OCI-LY7 (cell line): ENCODE measurements at regions not wholly inside any gene's neighbourhood (a gene's known extent, or its start where the extent isn't known, plus 50 kb on each side); places are given as distances from the start of the nearest gene placed in this dataset.

Source experiments
- BruUV-seq: library from RNA; stranded (reverse); fragments of 400-500 nt; replicated peaks from 2 replicates; lab custom pipeline; 2021; lab: Mats Ljungman, UMichigan
- CTCF ChIA-PET: fragments of 300-600 bp; sonication (Branson Sonifier 250); formaldehyde crosslinking; loops from one replicate; lab custom pipeline; 2022; ENCODE audit warnings: antibody characterized with exemption; ENCODE audit not compliant: unreplicated experiment; lab: Charles Lee
- POLR2A ChIA-PET: fragments of 300-600 bp; sonication (Branson Sonifier 250); formaldehyde crosslinking; loops from one replicate; lab custom pipeline; 2022; ENCODE audit warnings: antibody characterized with exemption; lab: Charles Lee
- DNase-seq: peaks from one replicate; pipeline ENCODE4 v3.0.0-alpha.2; 2015; ENCODE audit warnings: low spot score
- H2AFZ ChIP-seq: fragments of 200-600 bp; sonication (generic), shearing (Covaris generic); 2 replicates; pipeline ENCODE4 v1.6.1; 2014; ENCODE audit warnings: mild to moderate bottlenecking, antibody characterized with exemption, low read length, moderate library complexity
- H3K27ac ChIP-seq: fragments of 200-600 bp; sonication (generic); 2 replicates; pipeline ENCODE4 v1.5.1; 2014; ENCODE audit warnings: mixed run types, low read depth, mild to moderate bottlenecking, moderate library complexity, low read length, inconsistent platforms; ENCODE audit not compliant: poor library complexity, severe bottlenecking
- H3K36me3 ChIP-seq: fragments of 200-600 bp; sonication (generic); 2 replicates; pipeline ENCODE4 v1.6.1; 2014; ENCODE audit warnings: mild to moderate bottlenecking, antibody characterized with exemption, low read length, moderate library complexity, mixed read lengths; ENCODE audit not compliant: insufficient read depth
- H3K4me1 ChIP-seq: fragments of 200-600 bp; sonication (generic); 2 replicates; pipeline ENCODE4 v1.5.1; 2014; ENCODE audit warnings: mild to moderate bottlenecking, low read length; ENCODE audit not compliant: insufficient read depth, poor library complexity, severe bottlenecking
- H3K4me2 ChIP-seq: fragments of 200-600 bp; sonication (generic); 2 replicates; pipeline ENCODE4 v1.6.1; 2014; ENCODE audit warnings: mild to moderate bottlenecking, low read length
- H3K4me3 ChIP-seq: fragments of 200-600 bp; sonication (generic); 2 replicates; pipeline ENCODE4 v1.5.1; 2014; ENCODE audit warnings: mild to moderate bottlenecking, low read depth, low read length; ENCODE audit not compliant: poor library complexity, severe bottlenecking
- H3K79me2 ChIP-seq: fragments of 200-600 bp; sonication (generic); 2 replicates; pipeline ENCODE4 v1.6.1; 2016; ENCODE audit warnings: low read depth, mild to moderate bottlenecking, low read length, moderate library complexity, mixed read lengths; ENCODE audit not compliant: insufficient read depth
- H3K9me2 ChIP-seq: fragments of 200-600 bp; sonication (generic); 2 replicates; pipeline ENCODE4 v1.6.1; 2016; ENCODE audit warnings: mild to moderate bottlenecking, low read length, mixed read lengths; ENCODE audit not compliant: insufficient read depth
- H3K9me3 ChIP-seq: fragments of 200-600 bp; sonication (generic); 2 replicates; pipeline ENCODE4 v1.6.1; 2014; ENCODE audit warnings: mild to moderate bottlenecking, mixed run types, low read length, mixed read lengths
- H4K20me1 ChIP-seq: fragments of 200-600 bp; sonication (generic); 2 replicates; pipeline ENCODE4 v1.6.1; 2014; ENCODE audit warnings: mild to moderate bottlenecking, antibody characterized with exemption, low read length, moderate library complexity, mixed read lengths; ENCODE audit not compliant: insufficient read depth
- CTCF ChIP-seq: fragments of 200-600 bp; sonication (generic); conservative IDR thresholded peaks from 2 replicates; pipeline ENCODE4 v1.5.1; 2014; ENCODE audit warnings: mild to moderate bottlenecking, antibody characterized with exemption, low read length, moderate library complexity, mixed read lengths
- EZH2phosphoT487 ChIP-seq: fragments of 200-600 bp; sonication (generic); IDR thresholded peaks from 2 replicates; pipeline ENCODE4 v1.6.1; 2018; ENCODE audit warnings: low read depth, borderline replicate concordance, mild to moderate bottlenecking, mixed run types, antibody characterized with exemption, low read length, moderate library complexity, mixed read lengths
- intact Hi-C: fragments of 100-400 bp; cut with micrococcal nuclease; formaldehyde crosslinking; loops from one replicate; pipeline ENCODE4 v1.10.0; 2022; ENCODE audit not compliant: unreplicated experiment

- POLR2A ChIA-PET: interaction anchor here (1.0 kb wide), 1 partner anchor 20 kb away, joined by 3 read pairs; no protein-coding TSS in a partner anchor
Measured at GRCh38 chr3:74331711-74332110, 282.7 kb downstream of the CNTN3 start.

GRCh38 chr3:74329096-74329495 is 285.4 kb downstream of the CNTN3 start:
- no TSS peak for BruUV-seq
- Histone ChIP-seq H3K4me3 (no peak overlapping the region), H3K9me2 (no peaks in the 10 kb centered on the region), H4K20me1 (no peaks in the 10 kb centered on the region), H3K4me2 (no peak overlapping the region), H3K4me1 (no peaks in the 10 kb centered on the region), H3K9me3 (no peaks in the 10 kb centered on the region), H3K36me3 (no peaks in the 10 kb centered on the region), H3K27ac (no peak overlapping the region), H3K79me2 (no peaks in the 10 kb centered on the region), H2AFZ (no peak overlapping the region)
- intact Hi-C loops: no loop called here
- DNase-seq: no peak
- POLR2A ChIA-PET: no interaction called here
- CTCF ChIA-PET: no interaction called here
- no peak for TF ChIP-seq EZH2phosphoT487
- no peak for TF ChIP-seq CTCF

More at GRCh38 chr3:74331711-74332110, 282.7 kb downstream of the CNTN3 start:
- DNase-seq: no peak
- H4K20me1 ChIP-seq: no peaks in the 10 kb centered on the region
- intact Hi-C loops: no loop called here
- no peaks in the 10 kb centered on the region for H3K4me1 ChIP-seq
- no peak overlapping the region for H3K4me3 ChIP-seq
- H3K9me3 ChIP-seq: no peaks in the 10 kb centered on the region
- H3K79me2 ChIP-seq: no peaks in the 10 kb centered on the region
- CTCF ChIA-PET: no interaction called here
- BruUV-seq: no TSS peak
- no peaks in the 10 kb centered on the region for H3K36me3 ChIP-seq
- no peaks in the 10 kb centered on the region for H3K9me2 ChIP-seq
- no peak overlapping the region for H2AFZ ChIP-seq
- TF ChIP-seq EZH2phosphoT487 (no peak), CTCF (no peak)
- H3K4me2 ChIP-seq: no peak overlapping the region
- H3K27ac ChIP-seq: no peak overlapping the region

- Histone ChIP-seq H3K27ac (no peak overlapping the region), H3K36me3 (no peaks in the 10 kb centered on the region), H3K4me1 (no peaks in the 10 kb centered on the region), H4K20me1 (no peaks in the 10 kb centered on the region), H2AFZ (no peak overlapping the region), H3K9me2 (no peaks in the 10 kb centered on the region), H3K9me3 (no peaks in the 10 kb centered on the region), H3K4me2 (no peak overlapping the region), H3K79me2 (no peaks in the 10 kb centered on the region), H3K4me3 (no peak overlapping the region)
- no peak for TF ChIP-seq EZH2phosphoT487
- no peak for TF ChIP-seq CTCF
- BruUV-seq: no TSS peak
- no peak for DNase-seq
- ChIA-PET CTCF (no interaction called here), POLR2A (no interaction called here)
- intact Hi-C loops: no loop called here
Measured at GRCh38 chr3:74328435-74328834, 286.0 kb downstream of the CNTN3 start.
